IMR-90 (cell line): ENCODE measurements at regions not wholly inside any gene's neighbourhood (a gene's known extent, or its start where the extent isn't known, plus 50 kb on each side); places are given as distances from the start of the nearest gene placed in this dataset.

Source experiments
- ATAC-seq: fragments of 200-7000 bp; cut with Tn5 transposase; 2 replicates; pipeline ENCODE4 v1.9.1; 2020; ENCODE audit warnings: low read depth, mild to moderate bottlenecking, moderate library complexity
- BruUV-seq: library from RNA; stranded (reverse); fragments of 400-500 nt; replicated peaks from 2 replicates; lab custom pipeline; 2021; lab: Mats Ljungman, UMichigan
- CTCF ChIA-PET: fragments of 300-600 bp; formaldehyde crosslinking; extraction: SDS; loops from one replicate; lab custom pipeline; 2021; ENCODE audit warnings: antibody characterized with exemption; lab: Yijun Ruan, JAX
- POLR2A ChIA-PET: fragments of 300-600 bp; sonication (Branson Sonifier 250); formaldehyde crosslinking; loops from one replicate; lab custom pipeline; 2022; ENCODE audit warnings: antibody characterized with exemption; ENCODE audit not compliant: unreplicated experiment; lab: Charles Lee
- DNase-seq: peaks from one replicate; pipeline ENCODE4 v3.0.0; 2013
- H2AFZ ChIP-seq: replicated peaks from 2 replicates; pipeline ENCODE3; 2013; ENCODE audit warnings: low read length, mild to moderate bottlenecking; ENCODE audit not compliant: poor library complexity
- H2AK5ac ChIP-seq: 2 replicates; pipeline ENCODE4 v1.6.1; 2013; ENCODE audit warnings: low read depth, low read length, inconsistent platforms
- H2AK9ac ChIP-seq: replicated peaks from 2 replicates; pipeline ENCODE3; 2013; ENCODE audit warnings: mild to moderate bottlenecking, low read depth, low read length, moderate library complexity; ENCODE audit not compliant: poor library complexity
- H2BK120ac ChIP-seq: 2 replicates; pipeline ENCODE4 v1.6.1; 2013; ENCODE audit warnings: low read depth, low read length, inconsistent platforms
- H2BK15ac ChIP-seq: 3 replicates; pipeline ENCODE4 v1.6.1; 2013; ENCODE audit warnings: low read depth, low read length, inconsistent platforms
- H2BK20ac ChIP-seq: 2 replicates; pipeline ENCODE4 v1.6.1; 2013; ENCODE audit warnings: low read depth, mild to moderate bottlenecking, inconsistent platforms, low read length, moderate library complexity
- H2BK5ac ChIP-seq: 2 replicates; pipeline ENCODE4 v1.6.1; 2013; ENCODE audit warnings: mild to moderate bottlenecking, low read depth, low read length, inconsistent platforms; ENCODE audit not compliant: poor library complexity, severe bottlenecking
- H3K14ac ChIP-seq: replicated peaks from 2 replicates; pipeline ENCODE4 v1.6.1; 2013; ENCODE audit warnings: low read depth, low read length, inconsistent platforms
- H3K18ac ChIP-seq: 2 replicates; pipeline ENCODE4 v1.6.1; 2013; ENCODE audit warnings: low read depth, low read length, control low read depth
- H3K23ac ChIP-seq: 2 replicates; pipeline ENCODE4 v1.6.1; 2013; ENCODE audit warnings: low read depth, low read length, inconsistent platforms
- H3K27ac ChIP-seq: 2 replicates; pipeline ENCODE4 v1.5.1; 2013; ENCODE audit warnings: mild to moderate bottlenecking, control low read depth, low read length; ENCODE audit not compliant: insufficient read depth
- H3K27me3 ChIP-seq: 2 replicates; pipeline ENCODE4 v1.6.1; 2013; ENCODE audit warnings: low read length; ENCODE audit not compliant: control insufficient read depth, insufficient read depth
- H3K36me3 ChIP-seq: 2 replicates; pipeline ENCODE4 v1.6.1; 2013; ENCODE audit warnings: low read length, mixed read lengths; ENCODE audit not compliant: control insufficient read depth, insufficient read depth
- H3K4ac ChIP-seq: 2 replicates; pipeline ENCODE4 v1.6.1; 2013; ENCODE audit warnings: low read depth, low read length, inconsistent platforms
- H3K4me1 ChIP-seq: 2 replicates; pipeline ENCODE4 v1.6.1; 2013; ENCODE audit warnings: low read length, mixed read lengths; ENCODE audit not compliant: control insufficient read depth, insufficient read depth
- H3K4me2 ChIP-seq: 2 replicates; pipeline ENCODE4 v1.6.1; 2013; ENCODE audit warnings: low read depth, mild to moderate bottlenecking, control low read depth, low read length, moderate library complexity
- H3K4me3 ChIP-seq: 2 replicates; pipeline ENCODE4 v1.5.1; 2013; ENCODE audit warnings: low read depth, mild to moderate bottlenecking, control low read depth, low read length, moderate library complexity; ENCODE audit not compliant: insufficient read depth
- H3K56ac ChIP-seq: 2 replicates; pipeline ENCODE4 v1.6.1; 2013; ENCODE audit warnings: low read length, inconsistent platforms; ENCODE audit not compliant: insufficient read depth; ENCODE audit errors: extremely low read depth
- H3K79me1 ChIP-seq, 2 experiments: 2 replicates each; pipeline ENCODE4 v1.6.1; 2013; ENCODE audit warnings: low read length in 2 of 2, inconsistent platforms in 1 of 2, low read depth in 1 of 2
- H3K9ac ChIP-seq: 2 replicates; pipeline ENCODE4 v1.6.1; 2013; ENCODE audit warnings: low read depth, low read length, control low read depth
- H3K9me1 ChIP-seq: 2 replicates; pipeline ENCODE4 v1.6.1; 2013; ENCODE audit warnings: low read length, inconsistent platforms; ENCODE audit not compliant: insufficient read depth
- H3K9me3 ChIP-seq: 2 replicates; pipeline ENCODE4 v1.6.1; 2013; ENCODE audit warnings: low read length; ENCODE audit not compliant: control insufficient read depth, insufficient read depth
- H4K20me1 ChIP-seq: 2 replicates; pipeline ENCODE4 v1.6.1; 2013; ENCODE audit warnings: low read length, inconsistent platforms; ENCODE audit not compliant: insufficient read depth
- H4K5ac ChIP-seq: 2 replicates; pipeline ENCODE4 v1.6.1; 2013; ENCODE audit warnings: mild to moderate bottlenecking, low read depth, low read length, control low read depth
- H4K8ac ChIP-seq, 2 experiments: 2 replicates each; pipeline ENCODE4 v1.6.1; 2013; ENCODE audit warnings: low read depth in 2 of 2, low read length in 2 of 2, control low read depth in 1 of 2, inconsistent platforms in 1 of 2
- H4K91ac ChIP-seq: 2 replicates; pipeline ENCODE4 v1.6.1; 2013; ENCODE audit warnings: low read depth, low read length, inconsistent platforms; ENCODE audit not compliant: insufficient read depth
- BHLHE40 ChIP-seq: fragments of 150-350 bp; IDR thresholded peaks from 2 replicates; pipeline ENCODE4 v1.6.1; 2016; ENCODE audit warnings: mild to moderate bottlenecking, low read depth, low read length
- CEBPB ChIP-seq: IDR thresholded peaks from 2 replicates; pipeline ENCODE4 v1.6.1; 2012; ENCODE audit warnings: low read depth, low read length, improper control_type of control experiment
- CHD1 ChIP-seq: IDR thresholded peaks from 2 replicates; pipeline ENCODE4 v1.6.1; 2012; ENCODE audit warnings: low read depth, low read length, improper control_type of control experiment
- CTCF ChIP-seq: conservative IDR thresholded peaks from 2 replicates; pipeline ENCODE4 v1.5.1; 2012; ENCODE audit warnings: mild to moderate bottlenecking, low read depth, low read length, improper control_type of control experiment
- FOS ChIP-seq: fragments of 150-350 bp; IDR thresholded peaks from 2 replicates; pipeline ENCODE4 v1.6.1; 2016; ENCODE audit warnings: low read depth, low read length
- MAFK ChIP-seq: IDR thresholded peaks from 2 replicates; pipeline ENCODE4 v1.6.1; 2012; ENCODE audit warnings: low read depth, low read length, improper control_type of control experiment
- MAZ ChIP-seq: IDR thresholded peaks from 2 replicates; pipeline ENCODE4 v1.6.1; 2012; ENCODE audit warnings: low read depth, mild to moderate bottlenecking, low read length, improper control_type of control experiment, moderate library complexity, borderline replicate concordance
- MXI1 ChIP-seq: IDR thresholded peaks from 2 replicates; pipeline ENCODE4 v1.6.1; 2012; ENCODE audit warnings: low read depth, mild to moderate bottlenecking, low read length, moderate library complexity, borderline replicate concordance
- NFE2L2 ChIP-seq: fragments of 150-350 bp; IDR thresholded peaks from 2 replicates; pipeline ENCODE4 v1.6.1; 2016; ENCODE audit warnings: low read depth, mild to moderate bottlenecking, low read length
- POLR2A ChIP-seq: IDR thresholded peaks from 2 replicates; pipeline ENCODE4 v1.6.1; 2012; ENCODE audit warnings: mild to moderate bottlenecking, low read depth, low read length
- RCOR1 ChIP-seq: IDR thresholded peaks from 2 replicates; pipeline ENCODE4 v1.6.1; 2012; ENCODE audit warnings: mild to moderate bottlenecking, low read length, improper control_type of control experiment; ENCODE audit not compliant: insufficient replicate concordance
- RFX5 ChIP-seq: IDR thresholded peaks from 2 replicates; pipeline ENCODE4 v1.8.0; 2012; ENCODE audit warnings: low read depth, mild to moderate bottlenecking, low read length, moderate library complexity
- SMC3 ChIP-seq: fragments of 150-350 bp; IDR thresholded peaks from 2 replicates; pipeline ENCODE4 v1.6.1; 2016; ENCODE audit warnings: low read depth, mild to moderate bottlenecking, antibody characterized with exemption, low read length, moderate library complexity
- WGBS, 2 experiments: methylation state at CpG; one replicate each; pipeline versions ENCODE4 v1.1.5 to v1.1.7; 2013; ENCODE audit warnings: missing lambda C conversion rate in 2 of 2; ENCODE audit not compliant: insufficient read length in 1 of 2; ENCODE audit errors: extremely low coverage in 2 of 2; 5-methylcytosine and 5-hydroxymethylcytosine counted together
- dilution Hi-C: fragments of 300-500 bp; cut with HindIII; formaldehyde crosslinking; loops from one replicate; pipeline ENCODE4 v1.14.3; 2018; ENCODE audit warnings: low sequenced_read_pairs; ENCODE audit not compliant: unreplicated experiment
- in situ Hi-C: fragments of 300-500 bp; cut with MboI; formaldehyde crosslinking; loops from 3 replicates; pipeline ENCODE4 v1.14.3; 2019; ENCODE audit warnings: low sequenced_read_pairs, inconsistent platforms, mixed read lengths
- intact Hi-C: fragments of 100-400 bp; cut with micrococcal nuclease; formaldehyde crosslinking; loops from 2 replicates; pipeline ENCODE4 v1.10.0; 2022
- TF ChIP-seq, protein P1 (sequence below): fragments of 150-350 bp; IDR thresholded peaks from 2 replicates; pipeline ENCODE4 v1.6.1; 2016; ENCODE audit warnings: low read depth, mild to moderate bottlenecking, low read length, moderate library complexity, borderline replicate concordance
- TF ChIP-seq, protein P2 (sequence below): fragments of 150-350 bp; IDR thresholded peaks from 2 replicates; pipeline ENCODE4 v1.6.1; 2017; ENCODE audit warnings: mild to moderate bottlenecking, antibody characterized with exemption, low read length, low read depth

DNA sequence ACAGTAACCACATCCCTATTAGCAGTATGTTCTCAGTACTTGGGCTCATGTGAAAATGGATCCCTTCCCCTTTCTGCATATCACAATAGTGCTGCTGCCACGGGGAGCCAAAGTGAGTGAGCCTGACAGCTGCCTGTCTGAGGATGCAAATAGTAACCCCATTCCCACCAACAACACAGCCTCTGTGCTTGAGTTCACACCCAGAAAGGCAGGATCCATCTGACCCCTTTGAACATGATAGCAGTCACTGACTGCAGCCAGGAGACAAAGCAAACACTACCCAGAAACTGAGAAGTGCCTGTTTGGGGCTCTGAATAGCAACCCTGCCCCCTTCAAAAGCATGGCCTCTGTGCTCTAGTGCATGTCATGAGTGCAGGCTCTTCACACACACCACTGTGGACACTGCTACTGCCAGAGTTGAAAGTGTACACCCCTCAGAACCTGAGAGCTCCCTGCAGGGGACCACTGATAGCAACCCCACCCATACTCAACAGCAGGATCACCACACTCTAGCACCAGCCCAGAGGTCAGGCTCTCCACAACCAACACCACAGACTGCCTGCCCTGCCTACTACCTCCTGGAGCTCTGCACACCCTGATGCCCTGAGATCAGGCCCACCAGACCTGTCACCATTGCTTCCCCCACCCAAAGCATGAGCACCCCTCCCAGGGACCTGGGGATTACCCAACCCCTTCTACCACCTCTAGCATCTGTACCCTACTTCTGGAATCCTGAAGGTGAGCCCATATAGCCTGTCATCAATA is 1563.5 kb upstream of the PRR20A start:
- Histone ChIP-seq H2AK9ac (no peak overlapping the region), H3K4me2 (no peak overlapping the region), H2AFZ (no peak overlapping the region), H3K9me3 (peaks cover 9% of the 10 kb centered on the region; the same call in 1 of the 2 replicates), H2AK5ac (no peak overlapping the region), H3K18ac (no peak overlapping the region), H3K14ac (no peak overlapping the region), H2BK5ac (no peak overlapping the region), H3K4me3 (no peak overlapping the region), H2BK120ac (no peak overlapping the region), H3K27ac (no peak overlapping the region), H3K23ac (no peak overlapping the region), H3K4me1 (no peaks in the 10 kb centered on the region), H2BK20ac (no peak overlapping the region), H4K20me1 (no peaks in the 10 kb centered on the region), H3K9ac (no peak overlapping the region), H3K27me3 (no peaks in the 10 kb centered on the region), H3K36me3 (no peaks in the 10 kb centered on the region), H3K9me1 (no peaks in the 10 kb centered on the region), H3K4ac (no peak overlapping the region), H4K5ac (no peak overlapping the region), H4K91ac (no peak overlapping the region), H3K56ac (no peak overlapping the region), H3K79me1 (no peaks in the 10 kb centered on the region), H2BK15ac (no peak overlapping the region), H4K8ac (no peak overlapping the region)
- dilution Hi-C loops (no loop called here), intact Hi-C loops (no loop called here), in situ Hi-C loops (no loop called here)
- no CpG with 5 or more reads among the region's 1 CpG for WGBS, 2 experiments
- POLR2A ChIA-PET = no interaction called here
- DNase-seq (no peak), ATAC-seq (no peak)
- TF ChIP-seq, protein P1, sequence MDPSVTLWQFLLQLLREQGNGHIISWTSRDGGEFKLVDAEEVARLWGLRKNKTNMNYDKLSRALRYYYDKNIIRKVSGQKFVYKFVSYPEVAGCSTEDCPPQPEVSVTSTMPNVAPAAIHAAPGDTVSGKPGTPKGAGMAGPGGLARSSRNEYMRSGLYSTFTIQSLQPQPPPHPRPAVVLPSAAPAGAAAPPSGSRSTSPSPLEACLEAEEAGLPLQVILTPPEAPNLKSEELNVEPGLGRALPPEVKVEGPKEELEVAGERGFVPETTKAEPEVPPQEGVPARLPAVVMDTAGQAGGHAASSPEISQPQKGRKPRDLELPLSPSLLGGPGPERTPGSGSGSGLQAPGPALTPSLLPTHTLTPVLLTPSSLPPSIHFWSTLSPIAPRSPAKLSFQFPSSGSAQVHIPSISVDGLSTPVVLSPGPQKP = no peak
- TF ChIP-seq, protein P2, sequence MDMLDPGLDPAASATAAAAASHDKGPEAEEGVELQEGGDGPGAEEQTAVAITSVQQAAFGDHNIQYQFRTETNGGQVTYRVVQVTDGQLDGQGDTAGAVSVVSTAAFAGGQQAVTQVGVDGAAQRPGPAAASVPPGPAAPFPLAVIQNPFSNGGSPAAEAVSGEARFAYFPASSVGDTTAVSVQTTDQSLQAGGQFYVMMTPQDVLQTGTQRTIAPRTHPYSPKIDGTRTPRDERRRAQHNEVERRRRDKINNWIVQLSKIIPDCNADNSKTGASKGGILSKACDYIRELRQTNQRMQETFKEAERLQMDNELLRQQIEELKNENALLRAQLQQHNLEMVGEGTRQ = no peak
- TF ChIP-seq RFX5 (no peak), SMC3 (no peak), FOS (no peak), MXI1 (no peak), MAFK (no peak), CHD1 (no peak), MAZ (no peak), CEBPB (no peak), RCOR1 (no peak), POLR2A (no peak), CTCF (no peak), BHLHE40 (no peak), NFE2L2 (no peak)
- no TSS peak for BruUV-seq
- CTCF ChIA-PET = no interaction called here
